HEK293 (cell line): ENCODE measurements at regions not wholly inside any gene's neighbourhood (a gene's known extent, or its start where the extent isn't known, plus 50 kb on each side); places are given as distances from the start of the nearest gene placed in this dataset.

Experiments used
- CTCF ChIA-PET: fragments of 350-600 bp; formaldehyde crosslinking; extraction: SDS; loops from one replicate; lab custom pipeline; 2021; ENCODE audit warnings: antibody characterized with exemption; lab: Yijun Ruan, JAX
- POLR2A ChIA-PET: fragments of 300-600 bp; formaldehyde crosslinking; extraction: SDS; loops from one replicate; lab custom pipeline; 2020; ENCODE audit warnings: antibody characterized with exemption, inconsistent platforms; lab: Yijun Ruan, JAX
- H3K27ac ChIP-seq: fragments of 200-500 bp; sonication (Bioruptor generic); 2 replicates; pipeline ENCODE4 v1.5.1; 2014; ENCODE audit warnings: low read depth, low read length, control low read depth, inconsistent platforms; ENCODE audit errors: extremely low read depth
- H3K36me3 ChIP-seq, 2 experiments: fragments of 200-500 bp in 1 of 2; sonication (Bioruptor generic) in 1 of 2; 1 replicate in 1 of 2; 2 replicates in 1 of 2; pipeline ENCODE4 v1.5.1; 2014 to 2017; ENCODE audit warnings: inconsistent platforms in 2 of 2, low read length in 2 of 2; ENCODE audit not compliant: control insufficient read depth in 2 of 2, insufficient read depth in 1 of 2
- H3K4me1 ChIP-seq: fragments of 200-500 bp; sonication (Bioruptor generic); 2 replicates; pipeline ENCODE4 v1.5.1; 2014; ENCODE audit warnings: mild to moderate bottlenecking, low read length, inconsistent platforms; ENCODE audit not compliant: control insufficient read depth, insufficient read depth
- H3K4me3 ChIP-seq: 2 replicates; pipeline ENCODE4 v1.5.1; 2011; ENCODE audit warnings: low read depth, mild to moderate bottlenecking, control low read depth, low read length, moderate library complexity
- H3K9me3 ChIP-seq: fragments of 200-500 bp; sonication (Bioruptor generic); 2 replicates; pipeline ENCODE4 v1.5.1; 2014; ENCODE audit warnings: low read depth, low read length, inconsistent platforms; ENCODE audit not compliant: control insufficient read depth, insufficient read depth
- HOXA7 ChIP-seq: sonication (generic); formaldehyde crosslinking; IDR thresholded peaks from 2 replicates; pipeline ENCODE4 v1.8.1; 2022; ENCODE audit warnings: missing genetic modification reagents, borderline replicate concordance
- KLF8 ChIP-seq: fragments of 450-650 bp; formaldehyde crosslinking; IDR thresholded peaks from 2 replicates; pipeline ENCODE4 v1.5.1; 2016; ENCODE audit warnings: missing biosample characterization, missing genetic modification characterization
- MYNN ChIP-seq: fragments of 450-650 bp; formaldehyde crosslinking; IDR thresholded peaks from 2 replicates; pipeline ENCODE4 v1.5.1; 2016; ENCODE audit warnings: missing biosample characterization, missing genetic modification characterization, borderline replicate concordance
- REST ChIP-seq: fragments of 450-650 bp; formaldehyde crosslinking; IDR thresholded peaks from 2 replicates; pipeline ENCODE4 v1.5.1; 2016; ENCODE audit warnings: missing biosample characterization, missing genetic modification characterization
- ZBTB1 ChIP-seq: fragments of 450-650 bp; formaldehyde crosslinking; IDR thresholded peaks from 2 replicates; pipeline ENCODE4 v1.5.1; 2016; ENCODE audit warnings: missing biosample characterization, missing genetic modification characterization
- ZBTB10 ChIP-seq: fragments of 450-650 bp; formaldehyde crosslinking; IDR thresholded peaks from 2 replicates; pipeline ENCODE4 v1.5.1; 2016; ENCODE audit warnings: missing biosample characterization, missing genetic modification characterization
- ZBTB44 ChIP-seq: fragments of 450-650 bp; IDR thresholded peaks from 2 replicates; pipeline ENCODE4 v1.5.1; 2018; ENCODE audit warnings: missing biosample characterization, mild to moderate bottlenecking, missing genetic modification characterization
- ZNF132 ChIP-seq: fragments of 450-650 bp; formaldehyde crosslinking; IDR thresholded peaks from 2 replicates; pipeline ENCODE4 v1.5.1; 2017; ENCODE audit warnings: missing biosample characterization, missing genetic modification characterization, borderline replicate concordance
- ZNF18 ChIP-seq: fragments of 450-650 bp; formaldehyde crosslinking; IDR thresholded peaks from 2 replicates; pipeline ENCODE4 v1.5.1; 2016; ENCODE audit warnings: missing biosample characterization, missing genetic modification characterization
- ZNF19 ChIP-seq: fragments of 450-650 bp; formaldehyde crosslinking; IDR thresholded peaks from 2 replicates; pipeline ENCODE4; 2016; ENCODE audit warnings: missing biosample characterization, missing genetic modification characterization, low read depth
- ZNF341 ChIP-seq: fragments of 450-650 bp; formaldehyde crosslinking; IDR thresholded peaks from 2 replicates; pipeline ENCODE4; 2016; ENCODE audit warnings: low read depth, missing biosample characterization, missing genetic modification characterization
- ZNF514 ChIP-seq: fragments of 450-650 bp; formaldehyde crosslinking; IDR thresholded peaks from 2 replicates; pipeline ENCODE4 v1.5.1; 2016; ENCODE audit warnings: missing biosample characterization, missing genetic modification characterization
- ZNF707 ChIP-seq: fragments of 450-650 bp; formaldehyde crosslinking; IDR thresholded peaks from 2 replicates; pipeline ENCODE4 v1.5.1; 2016; ENCODE audit warnings: missing biosample characterization, missing genetic modification characterization
- ZSCAN30 ChIP-seq: fragments of 450-650 bp; IDR thresholded peaks from 2 replicates; pipeline ENCODE4 v1.5.1; 2018; ENCODE audit warnings: missing biosample characterization, mild to moderate bottlenecking, missing genetic modification characterization, moderate library complexity
- ZXDB ChIP-seq: fragments of 450-650 bp; formaldehyde crosslinking; IDR thresholded peaks from 2 replicates; pipeline ENCODE4 v1.5.1; 2016; ENCODE audit warnings: missing biosample characterization, missing genetic modification characterization

- Histone ChIP-seq H3K9me3 (no peaks in the 10 kb centered on the region), H3K27ac (no peak overlapping the region; the same call in 1 of the 2 replicates), H3K36me3 (peaks cover 0 to 4% of the 10 kb centered on the region in 2 experiments; a peak in 1 of 3 replicates), H3K4me3 (peak overlapping the region; percentile 31), H3K4me1 (no peaks in the 10 kb centered on the region)
- CTCF ChIA-PET, result interaction anchor here (1.0 to 1.7 kb wide), 4 partner anchors 10 to 44 kb away, joined by 3 to 7 read pairs (median 4); no protein-coding TSS in a partner anchor
- POLR2A ChIA-PET, result interaction anchor here (0.6 to 1.6 kb wide), 3 partner anchors 11 to 158 kb away, joined by 3 to 4 read pairs (median 4); partner anchors contain the start of gene TRIM27
- TF ChIP-seq ZNF514 (tag by site-specific recombination), result no peak
- no peak for TF ChIP-seq HOXA7 (CRISPR knock-in tag)
- TF ChIP-seq ZBTB10, result no peak
- TF ChIP-seq REST, result peak; percentile 95
- no peak for TF ChIP-seq ZSCAN30 (tag by site-specific recombination)
- no peak for TF ChIP-seq ZNF132
- TF ChIP-seq ZBTB44 (tag by site-specific recombination), result 0 out of 2 replicates have a peak, but pooled peaks have one; percentile 6
- no peak for TF ChIP-seq KLF8 (tag by site-specific recombination)
- TF ChIP-seq ZNF707 (tag by site-specific recombination), result no peak
- peak; percentile 84 for TF ChIP-seq ZNF341 (tag by site-specific recombination)
- no peak for TF ChIP-seq ZBTB1 (tag by site-specific recombination)
- TF ChIP-seq ZNF18 (tag by site-specific recombination), result no peak
- no peak for TF ChIP-seq ZNF19 (tag by site-specific recombination)
These were observed 157.8 kb downstream of the TRIM27 start for GRCh38 chr6:28765978-28766351.

- TF ChIP-seq MYNN (tag by site-specific recombination), result no peak
- peak; percentile 55; the same call in 1 of the 2 replicates for TF ChIP-seq ZXDB (tag by site-specific recombination)
- Histone ChIP-seq H3K4me1 (no peaks in the 10 kb centered on the region), H3K27ac (no peak overlapping the region), H3K9me3 (no peaks in the 10 kb centered on the region), H3K4me3 (no peak overlapping the region), H3K36me3 (peaks cover 0 to 4% of the 10 kb centered on the region in 2 experiments; a peak in 1 of 3 replicates)
- ChIA-PET CTCF (interaction anchor here (0.9 to 1.7 kb wide), 3 partner anchors 9 to 44 kb away, joined by 3 to 7 read pairs (median 5); no protein-coding TSS in a partner anchor), POLR2A (interaction anchor here (0.7 to 0.8 kb wide), 3 partner anchors 56 to 218 kb away, joined by 3 to 4 read pairs (median 3); no protein-coding TSS in a partner anchor)
These were observed 157.4 kb downstream of the TRIM27 start for GRCh38 chr6:28766426-28766825.
